ENCODE measurements at regions not wholly inside any gene's neighbourhood (a gene's known extent, or its start where the extent isn't known, plus 50 kb on each side); places are given as distances from the start of the nearest gene placed in this dataset.

GRCh38 chr3:159879146-159879545 is 109.5 kb upstream of the IL12A start:
- DNase-seq (ENCODE audit: low read depth), result no peak
- no peak overlapping the region for H3K4me3 ChIP-seq (ENCODE audit: low read length)
- no peak for TF ChIP-seq CTCF (conservative IDR thresholded peaks at IDR 0.05; ENCODE audit: low read depth, low read length)

GRCh38 chr3:159879598-159879997 is 109.0 kb upstream of the IL12A start:
- DNase-seq (ENCODE audit: low read depth), result no peak
- TF ChIP-seq CTCF (conservative IDR thresholded peaks at IDR 0.05; ENCODE audit: low read depth, low read length), result no peak
- no peak overlapping the region for H3K4me3 ChIP-seq (ENCODE audit: low read length)

GRCh38 chr3:159881208-159881607 is 107.4 kb upstream of the IL12A start:
- TF ChIP-seq CTCF (conservative IDR thresholded peaks at IDR 0.05; ENCODE audit: low read depth, low read length), result no peak
- H3K4me3 ChIP-seq (ENCODE audit: low read length), result no peak overlapping the region

GRCh38 chr3:159881828-159882309 is 106.8 kb upstream of the IL12A start:
- no peak overlapping the region for H3K4me3 ChIP-seq (ENCODE audit: low read length)
- no peak for DNase-seq (ENCODE audit: low read depth)
- TF ChIP-seq CTCF (conservative IDR thresholded peaks at IDR 0.05; ENCODE audit: low read depth, low read length), result no peak

More at GRCh38 chr3:159881208-159881607, 107.4 kb upstream of the IL12A start:
- DNase-seq (ENCODE audit: low read depth), result no peak

- H3K4me3 ChIP-seq (ENCODE audit: low read length), result no peak overlapping the region
- DNase-seq (ENCODE audit: low read depth), result no peak
- TF ChIP-seq CTCF (conservative IDR thresholded peaks at IDR 0.05; ENCODE audit: low read depth, low read length), result no peak
Measured at GRCh38 chr3:159882367-159882766, 106.3 kb upstream of the IL12A start.

- DNase-seq (ENCODE audit: low read depth), result peak; percentile 87
- no peak overlapping the region for H3K4me3 ChIP-seq (ENCODE audit: low read length)
- no peak for TF ChIP-seq CTCF (conservative IDR thresholded peaks at IDR 0.05; ENCODE audit: low read depth, low read length)
Measured at GRCh38 chr3:159882790-159883779, 105.5 kb upstream of the IL12A start.
